Mucosa of gallbladder (tissue), 1 donor: ENCODE measurements at regions not wholly inside any gene's neighbourhood (a gene's known extent, or its start where the extent isn't known, plus 50 kb on each side); places are given as distances from the start of the nearest gene placed in this dataset.
"Not testable (repeated sequence)": the region's sequence is repeated elsewhere in the genome, so short reads cannot be mapped to it uniquely, and the experiment has no call there.

Source experiments
- DNase-seq: peaks from one replicate; pipeline ENCODE4 v3.0.0-alpha.2; 2020; ENCODE audit warnings: low spot score
- donor health status: DM: no; HTN: no; CAD: no.

GRCh38 chrX:52261125-52261462 lies 76.4 kb downstream of the MAGED4 start:
- DNase-seq: no peak

- DNase-seq: peak; percentile 96
Observed at GRCh38 chrX:52261463-52262194, 76.9 kb downstream of the MAGED4 start.

DNA sequence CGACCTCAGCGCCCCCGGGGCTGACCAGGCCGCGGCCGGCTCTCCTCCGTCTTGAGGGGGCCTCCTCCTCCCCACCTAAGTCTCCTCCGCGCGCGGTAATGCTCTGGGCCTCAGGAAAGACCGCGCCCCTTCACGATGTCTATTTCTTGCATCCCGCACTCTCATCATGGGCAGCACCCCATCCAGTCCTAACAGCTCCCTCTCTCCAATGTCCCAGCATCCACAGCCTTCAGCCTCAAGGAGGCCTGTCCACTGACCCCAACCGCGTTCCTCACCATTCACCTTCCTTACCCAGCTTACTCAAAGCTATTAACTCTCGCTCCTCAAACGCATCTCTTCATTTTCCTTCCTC lies 77.5 kb downstream of the MAGED4 start:
- DNase-seq: no peak

GRCh38 chrX:52263417-52263816 lies 78.7 kb downstream of the MAGED4 start:
- no peak for DNase-seq

GRCh38 chrX:52265713-52266112 lies 81.0 kb downstream of the MAGED4 start:
- no peak for DNase-seq

DNA sequence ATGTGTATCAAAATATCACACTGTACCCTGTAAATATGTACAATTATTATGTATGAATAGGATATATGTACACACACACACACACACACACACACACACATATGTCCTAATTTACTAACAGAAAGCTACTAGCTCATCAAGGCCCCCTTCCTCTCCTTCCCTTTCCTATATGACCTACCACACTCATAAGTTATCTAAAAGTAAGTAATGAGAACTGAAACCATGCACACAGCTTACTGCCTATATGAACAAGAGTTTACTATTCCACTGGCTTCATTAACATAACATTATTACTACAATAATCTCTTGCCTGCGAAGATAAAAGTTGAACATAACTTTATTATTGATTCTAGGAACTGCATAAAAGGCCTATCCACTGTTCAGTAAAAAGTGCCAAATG lies 83.8 kb downstream of the MAGED4 start:
- not testable (repeated sequence) for DNase-seq

GRCh38 chrX:52270453-52271116 lies 85.9 kb downstream of the MAGED4 start:
- DNase-seq: no peak

DNA sequence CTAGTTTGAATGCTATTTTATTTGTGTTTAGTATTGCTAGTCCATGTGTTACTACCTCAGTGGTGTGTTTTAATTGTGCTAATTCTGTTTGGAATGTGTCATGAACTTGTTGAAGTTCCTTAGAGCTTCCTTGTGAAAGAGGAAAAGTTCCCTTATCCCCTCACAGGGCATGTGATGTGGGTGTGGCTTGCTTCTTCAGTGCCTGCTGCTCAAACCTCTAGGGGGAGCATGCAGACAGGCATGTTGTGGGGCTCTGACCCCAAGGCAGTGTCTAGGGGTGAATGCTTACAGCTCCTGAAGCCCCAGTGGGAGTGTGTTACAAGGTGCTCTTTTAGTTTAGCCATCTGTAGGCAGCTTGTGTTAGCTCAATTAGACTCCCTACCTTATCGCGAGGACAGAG lies 86.5 kb downstream of the MAGED4 start:
- no peak for DNase-seq

- DNase-seq: no peak
Observed at GRCh38 chrX:52277666-52278065, 91.2 kb upstream of the XAGE2 start.

DNA sequence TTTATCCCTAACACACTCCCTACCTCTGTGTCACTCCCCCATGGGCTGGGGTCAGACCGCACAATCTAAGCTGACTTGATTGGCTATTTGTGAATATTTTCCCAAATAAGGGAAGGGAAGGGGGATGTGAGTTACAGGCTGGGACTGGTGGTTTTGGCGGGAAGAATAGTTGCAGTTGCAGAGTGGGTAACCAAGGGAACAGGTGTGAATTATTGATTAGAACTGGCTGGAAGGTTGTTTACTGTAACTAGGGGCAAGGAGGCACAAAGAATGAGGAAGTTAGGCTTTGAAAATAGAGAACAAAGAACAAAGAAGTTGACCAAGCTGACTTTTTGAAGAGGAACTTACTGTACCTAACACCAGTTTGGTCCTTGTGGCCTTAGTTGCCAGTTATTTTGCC lies 88.0 kb upstream of the XAGE2 start:
- no peak for DNase-seq

DNA sequence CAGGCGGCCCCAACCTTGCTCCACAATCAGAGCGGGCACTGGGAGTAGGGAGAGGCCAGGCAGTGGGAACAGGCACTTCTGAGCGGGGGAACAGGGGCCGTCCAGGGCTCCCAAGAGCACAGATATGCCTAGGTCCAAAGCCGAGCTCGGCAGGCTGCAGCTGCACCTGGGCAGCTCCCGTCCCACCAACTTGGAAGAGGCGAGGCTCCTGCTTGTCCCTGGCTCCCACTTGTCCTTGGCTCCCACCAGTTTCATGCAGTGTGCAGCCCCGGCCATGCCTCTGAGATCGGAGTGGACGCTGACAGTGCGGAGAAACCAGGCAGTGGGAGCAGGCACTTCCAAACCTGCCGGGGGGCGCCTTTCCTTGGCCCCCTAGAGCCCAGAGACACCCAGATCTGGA lies 84.0 kb upstream of the XAGE2 start:
- no peak for DNase-seq

GRCh38 chrX:52298968-52299367 lies 69.9 kb upstream of the XAGE2 start:
- DNase-seq: not testable (repeated sequence)

DNA sequence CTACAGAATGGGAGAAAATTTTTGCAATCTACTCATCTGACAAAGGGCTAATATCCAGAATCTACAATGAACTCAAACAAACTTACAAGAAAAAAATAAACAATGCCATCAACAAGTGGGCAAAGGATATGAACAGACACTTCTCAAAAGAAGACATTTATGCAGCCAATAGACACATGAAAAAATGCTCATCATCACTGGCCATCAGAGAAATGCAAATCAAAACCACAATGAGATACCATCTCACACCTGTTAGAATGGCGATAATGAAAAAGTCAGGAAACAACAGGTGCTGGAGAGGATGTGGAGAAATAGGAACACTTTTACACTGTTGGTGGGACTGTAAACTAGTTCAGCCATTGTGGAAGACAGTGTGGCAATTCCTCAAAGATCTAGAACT lies 60.3 kb upstream of the XAGE2 start:
- DNase-seq: not testable (repeated sequence)
